Activated CD4-positive, CD25-positive, alpha-beta regulatory T cell (primary cell): ENCODE measurements at regions not wholly inside any gene's neighbourhood (a gene's known extent, or its start where the extent isn't known, plus 50 kb on each side); places are given as distances from the start of the nearest gene placed in this dataset.

Experiments used
- DNase-seq, 4 experiments: peaks; one replicate each; lab custom pipeline; 2025; lab: John Stamatoyannopoulos, UW

GRCh38 chrX:98371994-98372393 lies 1488.3 kb downstream of the RPA4 start:
- no peak for DNase-seq

- no peak for DNase-seq
Measured at GRCh38 chrX:98379134-98379533, 1495.4 kb downstream of the RPA4 start.

- DNase-seq, result no peak
Measured at GRCh38 chrX:98380106-98380505, 1496.4 kb downstream of the RPA4 start.

- DNase-seq, result no peak
Measured at GRCh38 chrX:98380556-98380955, 1496.8 kb downstream of the RPA4 start.

GRCh38 chrX:98398542-98398941 lies 1514.8 kb downstream of the RPA4 start:
- no peak for DNase-seq

- DNase-seq, result no peak
Measured at GRCh38 chrX:98405376-98405775, 1521.7 kb downstream of the RPA4 start.

GRCh38 chrX:98407584-98407983 lies 1523.9 kb downstream of the RPA4 start:
- no peak for DNase-seq

- DNase-seq, result no peak
Measured at GRCh38 chrX:98409867-98410266, 1526.2 kb downstream of the RPA4 start.

- DNase-seq, result no peak
Measured at GRCh38 chrX:98412058-98412457, 1528.3 kb downstream of the RPA4 start.

- DNase-seq, result no peak
Measured at GRCh38 chrX:98422536-98422935, 1538.8 kb downstream of the RPA4 start.

- DNase-seq, result no peak
Measured at GRCh38 chrX:98432413-98432812, 1548.7 kb downstream of the RPA4 start.

GRCh38 chrX:98448524-98448923 lies 1564.8 kb downstream of the RPA4 start:
- no peak for DNase-seq

GRCh38 chrX:98452456-98452855 lies 1568.7 kb downstream of the RPA4 start:
- DNase-seq, result no peak

- no peak for DNase-seq
Measured at GRCh38 chrX:98459669-98460068, 1576.0 kb downstream of the RPA4 start.

- no peak for DNase-seq
Measured at GRCh38 chrX:98480606-98481005, 1596.9 kb downstream of the RPA4 start.

GRCh38 chrX:98481636-98482035 lies 1597.9 kb downstream of the RPA4 start:
- no peak for DNase-seq

- DNase-seq, result no peak
Measured at GRCh38 chrX:98490670-98491069, 1607.0 kb downstream of the RPA4 start.

GRCh38 chrX:98501426-98501825 lies 1617.7 kb downstream of the RPA4 start:
- no peak for DNase-seq

GRCh38 chrX:98506907-98507306 lies 1623.2 kb downstream of the RPA4 start:
- no peak for DNase-seq

- no peak for DNase-seq
Measured at GRCh38 chrX:98514032-98514431, 1630.3 kb downstream of the RPA4 start.

- DNase-seq, result no peak
Measured at GRCh38 chrX:98516120-98516519, 1632.4 kb downstream of the RPA4 start.

- no peak for DNase-seq
Measured at GRCh38 chrX:98523026-98523425, 1639.3 kb downstream of the RPA4 start.

- no peak for DNase-seq
Measured at GRCh38 chrX:98523521-98523920, 1639.8 kb downstream of the RPA4 start.

- no peak for DNase-seq
Measured at GRCh38 chrX:98548519-98548918, 1664.8 kb downstream of the RPA4 start.

- DNase-seq, result no peak
Measured at GRCh38 chrX:98568795-98569194, 1685.1 kb downstream of the RPA4 start.
